ENCODE measurements at regions not wholly inside any gene's neighbourhood (a gene's known extent, or its start where the extent isn't known, plus 50 kb on each side); places are given as distances from the start of the nearest gene placed in this dataset.

DNA sequence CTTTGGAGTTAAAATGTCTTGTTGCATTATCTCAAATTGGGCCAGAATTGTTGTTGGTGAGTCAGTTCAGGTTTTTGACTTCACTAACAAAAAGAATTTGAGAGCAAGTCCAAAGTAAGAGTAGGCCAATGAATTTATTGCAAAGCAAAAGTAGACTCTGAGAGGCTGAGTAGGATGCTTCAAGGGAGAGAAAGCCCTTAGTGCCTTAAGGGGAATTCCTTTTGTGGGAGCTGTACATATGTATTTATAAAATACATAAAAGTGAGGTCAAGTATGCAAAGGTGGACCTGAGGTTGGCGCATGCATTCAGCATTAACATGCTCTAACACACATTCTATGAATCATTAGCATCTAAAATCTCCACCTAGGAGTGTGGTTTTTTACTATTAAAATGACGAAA, 565.4 kb downstream of the GRXCR1 start:
- TF ChIP-seq, protein P1, sequence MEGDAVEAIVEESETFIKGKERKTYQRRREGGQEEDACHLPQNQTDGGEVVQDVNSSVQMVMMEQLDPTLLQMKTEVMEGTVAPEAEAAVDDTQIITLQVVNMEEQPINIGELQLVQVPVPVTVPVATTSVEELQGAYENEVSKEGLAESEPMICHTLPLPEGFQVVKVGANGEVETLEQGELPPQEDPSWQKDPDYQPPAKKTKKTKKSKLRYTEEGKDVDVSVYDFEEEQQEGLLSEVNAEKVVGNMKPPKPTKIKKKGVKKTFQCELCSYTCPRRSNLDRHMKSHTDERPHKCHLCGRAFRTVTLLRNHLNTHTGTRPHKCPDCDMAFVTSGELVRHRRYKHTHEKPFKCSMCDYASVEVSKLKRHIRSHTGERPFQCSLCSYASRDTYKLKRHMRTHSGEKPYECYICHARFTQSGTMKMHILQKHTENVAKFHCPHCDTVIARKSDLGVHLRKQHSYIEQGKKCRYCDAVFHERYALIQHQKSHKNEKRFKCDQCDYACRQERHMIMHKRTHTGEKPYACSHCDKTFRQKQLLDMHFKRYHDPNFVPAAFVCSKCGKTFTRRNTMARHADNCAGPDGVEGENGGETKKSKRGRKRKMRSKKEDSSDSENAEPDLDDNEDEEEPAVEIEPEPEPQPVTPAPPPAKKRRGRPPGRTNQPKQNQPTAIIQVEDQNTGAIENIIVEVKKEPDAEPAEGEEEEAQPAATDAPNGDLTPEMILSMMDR (IDR thresholded peaks at IDR 0.05): no peak
- TF ChIP-seq POLR2A (IDR thresholded peaks at IDR 0.05): no peak
